H9 (cell line): ENCODE measurements at regions not wholly inside any gene's neighbourhood (a gene's known extent, or its start where the extent isn't known, plus 50 kb on each side); places are given as distances from the start of the nearest gene placed in this dataset.

Experiments
- DNase-seq: peaks from one replicate; pipeline ENCODE4 v3.0.0-alpha.2; 2017
- H2AFZ ChIP-seq: one replicate; pipeline ENCODE4 v1.6.1; 2013; ENCODE audit warnings: mild to moderate bottlenecking, low read length, control low read depth, moderate library complexity
- H2AK5ac ChIP-seq: 2 replicates; pipeline ENCODE4 v1.6.1; 2013; ENCODE audit warnings: low read length, control low read depth, mixed read lengths; ENCODE audit not compliant: insufficient read length
- H2BK120ac ChIP-seq: one replicate; pipeline ENCODE4 v1.6.1; 2013; ENCODE audit warnings: low read depth, mild to moderate bottlenecking, low read length, control low read depth, inconsistent platforms; ENCODE audit not compliant: poor library complexity, severe bottlenecking
- H2BK12ac ChIP-seq: 2 replicates; pipeline ENCODE4 v1.6.1; 2013; ENCODE audit warnings: low read length, control low read depth, mixed read lengths, low read depth; ENCODE audit not compliant: insufficient read length
- H2BK15ac ChIP-seq: 2 replicates; pipeline ENCODE4 v1.6.1; 2013; ENCODE audit warnings: low read depth, low read length, control low read depth
- H2BK20ac ChIP-seq: one replicate; pipeline ENCODE4 v1.6.1; 2013; ENCODE audit warnings: low read depth, mild to moderate bottlenecking, low read length, control low read depth, inconsistent platforms; ENCODE audit not compliant: poor library complexity, severe bottlenecking
- H2BK5ac ChIP-seq: 2 replicates; pipeline ENCODE4 v1.6.1; 2013; ENCODE audit warnings: low read length, control low read depth, mixed read lengths; ENCODE audit not compliant: insufficient read length
- H3K14ac ChIP-seq: 2 replicates; pipeline ENCODE4 v1.6.1; 2013; ENCODE audit warnings: low read length, control low read depth; ENCODE audit not compliant: insufficient read depth
- H3K18ac ChIP-seq: 2 replicates; pipeline ENCODE4 v1.6.1; 2013; ENCODE audit warnings: low read depth, mild to moderate bottlenecking, mixed read lengths, low read length, control low read depth; ENCODE audit not compliant: insufficient read length
- H3K23ac ChIP-seq: 2 replicates; pipeline ENCODE4 v1.6.1; 2013; ENCODE audit warnings: low read length, control low read depth, mixed read lengths, low read depth; ENCODE audit not compliant: insufficient read length
- H3K23me2 ChIP-seq: 2 replicates; pipeline ENCODE4 v1.6.1; 2013; ENCODE audit warnings: low read depth, mild to moderate bottlenecking, mixed read lengths, low read length, control low read depth; ENCODE audit not compliant: insufficient read length, poor library complexity, severe bottlenecking
- H3K27ac ChIP-seq: 2 replicates; pipeline ENCODE4 v1.5.1; 2013; ENCODE audit warnings: low read length, control low read depth, mixed read lengths, low read depth; ENCODE audit not compliant: insufficient read length
- H3K27me3 ChIP-seq: 2 replicates; pipeline ENCODE4 v1.6.1; 2013; ENCODE audit warnings: low read length, control low read depth, inconsistent platforms; ENCODE audit not compliant: insufficient read depth
- H3K4ac ChIP-seq: 2 replicates; pipeline ENCODE4 v1.6.1; 2013; ENCODE audit warnings: low read depth, mild to moderate bottlenecking, control low read depth, inconsistent platforms, low read length, moderate library complexity
- H3K4me1 ChIP-seq: 2 replicates; pipeline ENCODE4 v1.6.1; 2013; ENCODE audit warnings: low read length, control low read depth, inconsistent platforms; ENCODE audit not compliant: insufficient read depth
- H3K4me2 ChIP-seq: 2 replicates; pipeline ENCODE4 v1.6.1; 2013; ENCODE audit warnings: low read length, control low read depth, mixed read lengths; ENCODE audit not compliant: insufficient read length, insufficient read depth
- H3K56ac ChIP-seq: 2 replicates; pipeline ENCODE4 v1.6.1; 2013; ENCODE audit warnings: low read depth, mild to moderate bottlenecking, mixed read lengths, low read length, control low read depth; ENCODE audit not compliant: insufficient read length
- H3K79me1 ChIP-seq: 2 replicates; pipeline ENCODE4 v1.6.1; 2013; ENCODE audit warnings: low read depth, mild to moderate bottlenecking, moderate library complexity, low read length, control low read depth, inconsistent platforms; ENCODE audit not compliant: insufficient read depth, poor library complexity, severe bottlenecking
- H3K79me2 ChIP-seq: 2 replicates; pipeline ENCODE4 v1.6.1; 2013; ENCODE audit warnings: low read length, control low read depth, inconsistent platforms; ENCODE audit not compliant: insufficient read depth
- H3K9ac ChIP-seq: 2 replicates; pipeline ENCODE4 v1.6.1; 2013; ENCODE audit warnings: low read length, control low read depth, mixed read lengths; ENCODE audit not compliant: insufficient read length; ENCODE audit errors: extremely low read depth
- H3K9me3 ChIP-seq: one replicate; pipeline ENCODE4 v1.6.1; 2013; ENCODE audit warnings: low read depth, low read length, inconsistent platforms; ENCODE audit not compliant: control insufficient read depth
- H3T11ph ChIP-seq: one replicate; pipeline ENCODE4 v1.6.1; 2013; ENCODE audit warnings: mild to moderate bottlenecking, low read length, control low read depth, inconsistent platforms
- H4K20me1 ChIP-seq: one replicate; pipeline ENCODE4 v1.6.1; 2013; ENCODE audit not compliant: control insufficient read depth, insufficient read length, insufficient read depth
- H4K5ac ChIP-seq: 2 replicates; pipeline ENCODE4 v1.6.1; 2013; ENCODE audit warnings: low read depth, mild to moderate bottlenecking, mixed read lengths, low read length, control low read depth; ENCODE audit not compliant: insufficient read length
- H4K8ac ChIP-seq: replicated peaks from 2 replicates; pipeline ENCODE4 v1.6.1; 2013; ENCODE audit warnings: low read length, control low read depth, mixed read lengths, low read depth; ENCODE audit not compliant: insufficient read length
- H4K91ac ChIP-seq: 2 replicates; pipeline ENCODE4 v1.6.1; 2013; ENCODE audit warnings: low read depth, mild to moderate bottlenecking, moderate library complexity, mixed read lengths, low read length, control low read depth; ENCODE audit not compliant: insufficient read length
- H3K27ac Mint-ChIP-seq, 3 experiments: 2 replicates in 2 of 3; 3 replicates in 1 of 3; pipeline ENCODE4 v1.8.0; 2020 to 2021; ENCODE audit warnings: mixed read lengths in 3 of 3, mild to moderate bottlenecking in 1 of 3, moderate library complexity in 1 of 3
- H3K27me3 Mint-ChIP-seq: 2 replicates; pipeline ENCODE4 v1.8.0; 2021; ENCODE audit warnings: low read depth, mild to moderate bottlenecking, moderate library complexity, mixed read lengths
- H3K36me3 Mint-ChIP-seq, 3 experiments: 2 replicates in 2 of 3; 3 replicates in 1 of 3; pipeline ENCODE4 v1.8.0; 2020 to 2021; ENCODE audit warnings: low read depth in 3 of 3, mixed read lengths in 3 of 3; ENCODE audit not compliant: insufficient read depth in 1 of 3
- H3K4me1 Mint-ChIP-seq, 2 experiments: 2 replicates each; pipeline ENCODE4 v1.8.0; 2020; ENCODE audit warnings: mixed read lengths in 2 of 2
- H3K4me3 Mint-ChIP-seq, 2 experiments: 2 replicates in 1 of 2; 3 replicates in 1 of 2; pipeline ENCODE4 v1.8.0; 2020 to 2021; ENCODE audit warnings: mild to moderate bottlenecking in 2 of 2, mixed read lengths in 2 of 2, moderate library complexity in 1 of 2
- H3K9me3 Mint-ChIP-seq, 2 experiments: 2 replicates in 1 of 2; 3 replicates in 1 of 2; pipeline ENCODE4 v1.8.0; 2020; ENCODE audit warnings: mild to moderate bottlenecking in 2 of 2, mixed read lengths in 2 of 2, moderate library complexity in 1 of 2
- CTCF ChIP-seq: fragments of 200-600 bp; sonication (generic); conservative IDR thresholded peaks from 3 replicates; pipeline ENCODE4 v1.8.0; 2021; ENCODE audit warnings: antibody characterized with exemption, mild to moderate bottlenecking
- WGBS: extraction: QIAGEN DNeasy Blood & Tissue Kit; methylation state at CpG from one replicate; pipeline ENCODE4 v1.1.7; 2013; ENCODE audit warnings: missing lambda C conversion rate, low lambda C conversion rate, mixed read lengths; ENCODE audit not compliant: insufficient read length; ENCODE audit errors: extremely low coverage; 5-methylcytosine and 5-hydroxymethylcytosine counted together

DNA sequence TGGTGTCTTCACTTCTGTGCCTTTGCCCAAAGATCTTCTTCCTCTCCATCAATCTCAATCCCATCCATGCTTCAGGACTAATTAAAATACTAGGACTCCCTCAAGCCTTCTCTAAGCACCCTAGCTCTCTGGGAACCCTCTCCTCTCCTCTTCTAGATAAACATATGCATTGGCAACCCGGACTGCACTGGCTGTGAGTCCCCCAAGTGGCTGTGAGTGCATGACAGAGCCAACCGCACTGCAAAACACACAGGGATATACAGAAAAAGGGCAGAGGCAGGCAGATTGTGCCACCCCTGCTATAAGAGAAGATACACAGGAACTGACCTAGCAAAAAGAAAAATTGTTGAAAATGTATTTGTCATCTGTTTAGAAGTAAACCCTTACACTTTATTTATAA, 457.1 kb downstream of the MFSD1 start:
- Histone ChIP-seq H3K56ac (no peak overlapping the region), H2BK120ac (no peak overlapping the region), H3K4ac (no peak overlapping the region), H3K4me2 (no peak overlapping the region), H3K9ac (no peak overlapping the region), H2BK15ac (no peak overlapping the region), H3K27me3 (no peaks in the 10 kb centered on the region), H2BK12ac (no peak overlapping the region), H4K5ac (no peak overlapping the region), H3K14ac (no peak overlapping the region), H3K27ac (no peak overlapping the region), H2BK20ac (no peak overlapping the region), H4K20me1 (no peaks in the 10 kb centered on the region), H3T11ph (no peak overlapping the region), H4K8ac (no peak overlapping the region), H3K18ac (no peak overlapping the region), H2BK5ac (no peak overlapping the region), H2AK5ac (no peak overlapping the region), H3K79me1 (no peaks in the 10 kb centered on the region), H3K23me2 (no peaks in the 10 kb centered on the region), H4K91ac (no peak overlapping the region), H3K23ac (no peak overlapping the region), H3K9me3 (no peaks in the 10 kb centered on the region), H2AFZ (no peak overlapping the region), H3K4me1 (no peaks in the 10 kb centered on the region), H3K79me2 (no peaks in the 10 kb centered on the region)
- no peak for DNase-seq
- no CpG with 5 or more reads among the region's 2 CpGs for WGBS
- H3K27me3 Mint-ChIP-seq = peaks cover 14% of the 10 kb centered on the region
- H3K9me3 Mint-ChIP-seq = no peaks in the 10 kb centered on the region
- TF ChIP-seq CTCF = no peak
- no peaks in the 10 kb centered on the region for H3K36me3 Mint-ChIP-seq
- H3K4me3 Mint-ChIP-seq = no peak overlapping the region
- H3K27ac Mint-ChIP-seq = no peak overlapping the region
- H3K4me1 Mint-ChIP-seq = no peaks in the 10 kb centered on the region
